Stimulated activated CD4-positive, alpha-beta T cell treated with anti-CD3 and anti-CD28 coated beads, TNF-alpha, amount 100 ng/mL, for 24 hours (primary cell): ENCODE measurements at regions not wholly inside any gene's neighbourhood (a gene's known extent, or its start where the extent isn't known, plus 50 kb on each side); places are given as distances from the start of the nearest gene placed in this dataset.

Experiments
- DNase-seq, 3 experiments: peaks; one replicate each; pipeline ENCODE4 v3.0.0-alpha.2; 2020; ENCODE audit warnings: low read depth in 3 of 3

- DNase-seq, result no peak
These were observed 230.0 kb upstream of the SRRM4 start for GRCh38 chr12:118751355-118751754.

GRCh38 chr12:118760623-118761022 lies 220.7 kb upstream of the SRRM4 start:
- DNase-seq, result no peak

GRCh38 chr12:118763234-118763633 lies 218.1 kb upstream of the SRRM4 start:
- DNase-seq, result no peak

- no peak for DNase-seq
These were observed 207.2 kb upstream of the SRRM4 start for GRCh38 chr12:118773956-118774723.

GRCh38 chr12:118777504-118777903 lies 203.8 kb upstream of the SRRM4 start:
- no peak for DNase-seq

GRCh38 chr12:118778077-118778476 lies 203.3 kb upstream of the SRRM4 start:
- no peak for DNase-seq

GRCh38 chr12:118780939-118781338 lies 200.4 kb upstream of the SRRM4 start:
- DNase-seq, result no peak

- DNase-seq, result no peak
These were observed 199.6 kb upstream of the SRRM4 start for GRCh38 chr12:118781692-118782091.

- DNase-seq, result no peak
These were observed 197.6 kb upstream of the SRRM4 start for GRCh38 chr12:118783703-118784102.

GRCh38 chr12:118790578-118790977 lies 190.8 kb upstream of the SRRM4 start:
- no peak for DNase-seq

GRCh38 chr12:118813778-118814357 lies 167.5 kb upstream of the SRRM4 start:
- DNase-seq, result no peak

- no peak for DNase-seq
These were observed 165.0 kb upstream of the SRRM4 start for GRCh38 chr12:118816296-118816695.

GRCh38 chr12:118821386-118821925 lies 159.9 kb upstream of the SRRM4 start:
- no peak for DNase-seq

- DNase-seq, result no peak
These were observed 158.8 kb upstream of the SRRM4 start for GRCh38 chr12:118822512-118822911.

GRCh38 chr12:118827047-118827446 lies 154.3 kb upstream of the SRRM4 start:
- no peak for DNase-seq

- DNase-seq, result no peak
These were observed 153.7 kb upstream of the SRRM4 start for GRCh38 chr12:118827606-118828005.

- DNase-seq, result no peak
These were observed 151.0 kb upstream of the SRRM4 start for GRCh38 chr12:118830296-118830695.

- no peak for DNase-seq
These were observed 145.4 kb upstream of the SRRM4 start for GRCh38 chr12:118835926-118836325.

- no peak for DNase-seq
These were observed 140.9 kb upstream of the SRRM4 start for GRCh38 chr12:118840399-118840798.

GRCh38 chr12:118840878-118841277 lies 140.5 kb upstream of the SRRM4 start:
- no peak for DNase-seq

GRCh38 chr12:118841588-118841987 lies 139.8 kb upstream of the SRRM4 start:
- no peak for DNase-seq

GRCh38 chr12:118842866-118843265 lies 138.5 kb upstream of the SRRM4 start:
- no peak for DNase-seq

GRCh38 chr12:118846416-118846815 lies 134.9 kb upstream of the SRRM4 start:
- no peak for DNase-seq
